Kidney capillary endothelial cell (primary cell): ENCODE measurements at regions not wholly inside any gene's neighbourhood (a gene's known extent, or its start where the extent isn't known, plus 50 kb on each side); places are given as distances from the start of the nearest gene placed in this dataset.

Source experiments
- DNase-seq: peaks from one replicate; pipeline ENCODE4 v3.0.0-alpha.2; 2018; ENCODE audit warnings: low spot score

DNA sequence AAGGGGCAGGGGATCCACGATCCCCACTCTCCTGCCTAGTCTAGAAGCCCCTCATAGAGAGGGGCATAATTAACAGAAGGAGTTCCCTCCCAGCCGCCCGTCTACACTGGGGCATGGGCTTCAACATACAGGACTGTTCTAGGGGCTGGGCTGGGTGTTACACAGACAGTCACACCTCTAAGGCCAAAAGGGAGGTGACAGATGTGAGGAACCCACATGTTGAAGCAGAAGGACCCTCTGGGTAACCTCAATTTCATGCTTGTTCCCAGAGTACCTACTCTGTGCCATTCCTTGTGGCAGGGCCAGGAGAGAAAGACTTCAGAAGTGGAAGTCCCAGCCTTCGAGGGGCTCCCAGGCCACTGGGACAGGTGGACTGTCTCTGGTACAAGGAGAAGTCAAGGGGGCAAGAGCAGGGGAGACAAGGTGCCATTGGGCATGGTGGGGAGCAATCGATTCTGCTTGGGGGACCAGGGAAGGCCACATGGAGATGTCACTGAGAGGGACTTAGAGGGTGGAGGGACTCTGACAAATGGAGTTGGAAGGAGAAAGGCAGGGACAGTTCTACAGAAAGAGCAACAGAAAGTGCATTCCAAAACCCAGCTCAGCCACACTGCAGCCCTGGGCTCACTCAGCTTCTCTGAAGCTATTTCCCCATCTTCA is 71.3 kb downstream of the CPN2 start:
- no peak for DNase-seq

DNA sequence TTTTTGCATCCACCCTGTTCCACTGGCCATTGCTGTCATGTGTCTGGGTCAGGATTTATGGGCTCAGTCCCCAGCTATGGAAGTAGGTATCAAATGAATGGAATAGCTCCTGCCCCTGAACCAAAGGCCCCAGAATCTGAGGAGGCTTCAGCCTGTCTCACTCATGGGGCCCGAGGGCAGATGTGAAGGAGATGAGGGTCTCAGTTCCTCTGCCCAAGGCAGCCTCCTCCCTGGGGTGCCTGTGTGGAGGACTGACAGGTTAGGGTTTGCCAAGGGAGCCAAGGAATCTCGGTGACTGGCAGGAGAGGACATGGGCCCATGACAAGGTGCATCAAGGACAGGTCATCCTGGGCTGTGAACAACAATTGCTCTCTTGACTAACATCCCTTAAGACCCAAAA is 70.4 kb downstream of the CPN2 start:
- no peak for DNase-seq

DNA sequence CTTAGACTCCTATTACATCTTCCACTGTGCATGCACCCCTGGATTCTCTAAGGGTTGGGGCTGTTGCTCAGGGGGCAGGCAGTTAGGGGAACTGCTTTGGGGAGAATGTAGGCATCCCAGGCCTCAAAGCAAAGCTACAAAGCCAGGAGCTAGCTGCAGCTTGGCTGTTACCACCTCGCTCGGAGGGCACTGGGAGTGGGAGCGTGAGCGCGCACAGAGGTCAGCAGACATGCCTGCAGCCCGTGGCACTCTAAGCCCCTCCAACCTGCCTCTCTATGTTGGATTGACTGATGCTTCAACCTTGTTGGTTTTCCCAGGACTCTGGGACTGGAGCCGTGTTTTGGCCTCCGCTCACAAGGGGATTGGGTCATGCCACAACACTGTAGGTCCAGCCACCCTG is 69.8 kb downstream of the CPN2 start:
- DNase-seq, result no peak

DNA sequence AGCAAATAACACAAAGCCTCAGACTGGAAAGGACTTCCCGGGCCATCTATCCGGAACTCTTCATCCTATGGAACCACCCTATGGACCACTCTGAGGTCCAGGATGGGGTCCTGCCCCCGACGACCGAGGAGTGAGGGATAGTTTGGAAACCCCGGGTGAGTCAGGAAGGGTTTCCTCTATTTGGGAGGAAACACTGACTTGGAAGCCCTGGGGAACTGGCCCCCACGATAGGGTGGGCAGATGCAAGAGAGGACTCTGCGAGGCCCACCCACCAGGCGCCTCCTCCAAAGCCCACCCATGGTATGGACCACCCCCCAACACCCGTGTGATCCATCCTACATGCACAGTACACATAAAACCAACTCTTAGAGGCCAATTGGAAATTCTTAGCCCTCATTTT is 69.4 kb downstream of the CPN2 start:
- DNase-seq, result no peak

DNA sequence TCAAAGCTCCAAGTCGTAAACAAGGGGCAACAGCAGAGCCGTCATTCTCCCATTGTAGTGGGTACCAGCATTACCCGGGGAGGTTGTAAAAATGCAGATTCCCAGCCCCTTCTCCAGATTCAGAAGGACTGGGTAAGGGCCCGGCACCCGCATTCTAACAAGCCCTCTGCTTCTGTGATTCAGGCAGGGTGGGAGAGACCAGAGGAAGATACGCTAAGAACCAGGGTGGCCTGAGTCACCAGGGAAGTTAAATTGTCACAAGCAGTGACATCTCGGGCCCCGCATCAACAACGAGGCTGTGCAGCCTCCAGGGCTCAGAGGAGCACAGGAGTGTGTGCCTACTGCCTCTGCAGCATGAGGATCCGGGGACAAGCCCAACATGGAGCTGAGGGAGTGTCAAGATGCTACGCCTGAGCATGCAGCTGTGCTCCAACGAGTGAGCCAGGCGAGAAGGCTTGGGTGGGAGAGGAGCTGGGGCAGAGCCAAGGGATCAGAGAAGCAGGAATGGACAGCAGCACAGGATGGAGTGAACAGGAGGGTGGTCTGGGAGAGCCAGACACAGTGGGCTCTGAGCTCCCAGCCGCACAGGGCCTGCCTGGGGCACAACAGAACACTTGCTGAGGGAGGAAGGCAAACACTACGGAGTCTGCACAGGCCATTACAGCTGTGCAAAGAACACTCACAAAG is 68.5 kb downstream of the CPN2 start:
- no peak for DNase-seq

- no peak for DNase-seq
Measured at GRCh38 chr3:194283221-194284006, 67.7 kb downstream of the CPN2 start.

GRCh38 chr3:194284351-194284750 is 66.8 kb downstream of the CPN2 start:
- DNase-seq, result no peak

DNA sequence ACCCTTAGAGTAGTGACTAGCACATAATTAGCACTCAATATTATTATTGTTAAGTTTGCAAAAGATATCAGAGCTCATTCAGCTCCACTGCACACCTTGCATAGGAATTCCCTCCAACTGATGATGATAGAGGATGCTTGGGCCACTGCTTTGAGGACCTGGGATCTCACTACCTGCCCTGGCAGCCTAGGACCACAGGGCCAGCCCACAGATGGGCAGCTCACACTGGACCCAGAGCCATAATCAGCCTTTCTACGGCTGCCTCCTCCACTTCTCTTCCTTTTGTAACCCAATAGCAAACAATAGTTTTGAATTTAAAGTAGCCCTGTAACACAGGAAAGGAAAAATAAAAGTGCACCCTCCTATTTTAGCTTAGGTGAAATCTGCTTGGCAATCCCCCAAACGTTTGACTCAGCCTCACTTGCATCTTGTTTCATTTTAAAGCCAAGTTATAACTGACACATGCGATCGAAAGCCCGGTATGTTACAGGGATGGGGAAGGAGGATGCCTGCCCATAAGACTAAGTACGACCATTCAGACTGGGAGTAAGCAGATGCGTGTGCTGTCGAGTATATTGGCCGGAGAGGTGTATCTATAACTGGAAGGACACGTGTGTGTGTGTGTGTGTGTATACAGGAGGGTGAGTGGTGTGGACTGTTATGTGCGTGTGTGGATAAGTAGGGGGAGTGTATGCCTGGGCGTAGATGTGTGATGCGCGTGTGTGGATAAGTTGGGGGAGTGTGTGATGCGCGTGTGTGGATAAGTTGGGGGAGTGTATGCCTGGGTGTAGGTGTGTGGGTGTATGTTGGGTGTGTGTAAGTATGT is 65.9 kb downstream of the CPN2 start:
- no peak for DNase-seq

GRCh38 chr3:194285850-194286197 is 65.3 kb downstream of the CPN2 start:
- DNase-seq, result no peak

DNA sequence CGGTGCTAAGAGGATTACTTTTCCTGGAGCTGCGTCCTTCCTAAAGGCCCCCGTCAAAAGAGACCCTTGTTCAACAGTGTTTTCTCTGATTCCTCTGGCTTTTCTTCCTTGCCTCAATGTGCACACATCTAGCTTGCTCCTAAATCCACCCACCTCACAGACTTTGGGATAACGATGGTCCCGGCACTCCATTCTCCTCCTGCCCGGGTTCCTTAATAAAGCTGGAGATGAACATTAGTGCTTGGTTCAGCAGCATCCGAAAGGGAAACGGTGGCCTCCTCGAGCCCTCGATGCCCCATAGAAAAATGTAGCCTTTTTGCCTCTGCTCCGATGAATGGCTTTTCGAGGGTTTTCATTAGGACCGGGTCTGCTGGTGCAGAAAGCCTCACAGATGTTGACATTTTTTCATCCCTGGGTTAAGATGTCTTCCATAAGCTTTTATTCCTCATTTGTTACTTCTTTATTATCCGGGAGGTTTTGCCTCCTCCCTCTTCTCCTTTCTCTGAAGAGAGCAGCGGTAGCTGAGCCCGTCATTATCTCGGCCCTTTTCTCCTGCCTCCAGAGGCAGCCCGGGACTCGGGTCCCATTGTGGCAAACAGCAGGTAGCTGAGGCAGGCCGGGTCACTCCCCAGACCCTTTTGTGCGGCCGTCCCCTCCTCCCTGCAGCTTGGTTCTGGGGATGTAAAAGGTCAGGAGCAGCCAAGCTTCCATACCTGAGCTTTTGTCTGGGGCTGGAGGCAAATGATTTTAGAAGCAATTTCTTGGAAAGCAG is 64.6 kb downstream of the CPN2 start:
- no peak for DNase-seq

GRCh38 chr3:194287374-194287773 is 63.8 kb downstream of the CPN2 start:
- DNase-seq, result no peak

DNA sequence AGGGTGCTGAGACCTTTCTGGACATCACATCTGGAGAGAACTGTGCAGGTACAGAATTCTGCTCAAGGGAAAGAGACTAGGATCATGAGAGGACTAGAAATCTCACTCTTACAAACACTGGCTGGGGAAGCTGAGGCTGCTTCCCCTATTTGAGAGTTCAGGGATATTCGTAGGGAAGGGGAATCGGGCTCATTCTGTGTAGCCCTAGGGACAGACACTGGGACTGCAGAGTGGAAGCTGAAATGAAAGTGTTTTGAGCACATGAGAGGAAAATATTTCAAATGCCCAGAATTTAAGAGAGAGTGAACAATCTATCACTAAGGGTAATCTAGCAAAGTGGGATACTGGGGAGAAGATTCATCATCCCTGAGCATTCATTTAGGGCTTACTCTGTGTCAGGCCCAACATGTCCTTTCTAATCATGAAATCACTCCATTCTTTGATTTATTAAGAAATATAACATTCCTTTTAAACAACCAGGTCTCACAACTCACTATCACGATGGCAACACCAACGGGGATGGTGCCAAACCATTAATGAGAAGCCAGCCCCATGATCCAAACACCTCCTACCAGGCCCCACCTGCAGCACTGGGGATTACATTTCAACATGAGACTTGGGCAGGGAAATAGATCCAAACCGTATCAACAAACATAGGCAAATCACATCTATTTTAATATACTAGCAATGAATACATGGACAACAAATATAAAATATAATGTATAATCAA is 63.0 kb downstream of the CPN2 start:
- no peak for DNase-seq
